HepG2 (cell line): ENCODE measurements at regions not wholly inside any gene's neighbourhood (a gene's known extent, or its start where the extent isn't known, plus 50 kb on each side); places are given as distances from the start of the nearest gene placed in this dataset.

Source experiments
- CTCF ChIP-seq: sonication (generic); formaldehyde crosslinking; IDR thresholded peaks from 2 replicates; pipeline ENCODE4 v1.5.0; 2020; ENCODE audit warnings: mild to moderate bottlenecking, missing genetic modification reagents, moderate library complexity
- MTA3 ChIP-seq: sonication (generic); formaldehyde crosslinking; IDR thresholded peaks from 2 replicates; pipeline ENCODE4 v1.4.0; 2020; ENCODE audit warnings: missing genetic modification reagents
- NR2F1 ChIP-seq, 2 experiments: fragments of 450-650 bp in 1 of 2; formaldehyde crosslinking in 1 of 2; IDR thresholded peaks; 2 replicates each; pipeline versions ENCODE4 v1.5.0 to v1.6.1; 2016 to 2020; ENCODE audit warnings: mild to moderate bottlenecking in 1 of 2, missing compliant biosample characterization in 1 of 2, missing genetic modification reagents in 1 of 2, moderate library complexity in 1 of 2
- SMAD3 ChIP-seq: sonication (generic); formaldehyde crosslinking; IDR thresholded peaks from 2 replicates; pipeline ENCODE4 v1.4.0; 2020; ENCODE audit warnings: missing genetic modification reagents
- SP1 ChIP-seq, 2 experiments: fragments of 450-650 bp in 1 of 2; sonication (generic) in 1 of 2; formaldehyde crosslinking in 1 of 2; IDR thresholded peaks; 2 replicates each; pipeline versions ENCODE4 v1.4.0 to v1.6.1; 2016 to 2020; ENCODE audit warnings: missing genetic modification reagents in 1 of 2
- SRSF9 ChIP-seq: fragments of 200-400 bp; formaldehyde crosslinking; IDR thresholded peaks from 2 replicates; pipeline ENCODE4 v1.6.1; 2018; ENCODE audit warnings: borderline replicate concordance, mild to moderate bottlenecking, low read depth, low read length; ENCODE audit not compliant: insufficient read depth, poor library complexity, severe bottlenecking
- TF ChIP-seq, protein P1 (sequence below), 2 experiments: sonication (generic) in 1 of 2; formaldehyde crosslinking in 1 of 2; IDR thresholded peaks; 2 replicates each; pipeline versions ENCODE4 v1.5.1 to v1.6.1; 2011 to 2020; ENCODE audit warnings: borderline replicate concordance in 1 of 2, low read depth in 1 of 2, low read length in 1 of 2, mild to moderate bottlenecking in 1 of 2, missing genetic modification reagents in 1 of 2, moderate library complexity in 1 of 2

GRCh38 chr9:79120533-79120932 lies 451.2 kb upstream of the TLE4 start:
- no peak for TF ChIP-seq NR2F1 (CRISPR knock-in tag; IDR thresholded peaks at IDR 0.05)
- TF ChIP-seq MTA3 (CRISPR knock-in tag), result no peak
- TF ChIP-seq, protein P1, sequence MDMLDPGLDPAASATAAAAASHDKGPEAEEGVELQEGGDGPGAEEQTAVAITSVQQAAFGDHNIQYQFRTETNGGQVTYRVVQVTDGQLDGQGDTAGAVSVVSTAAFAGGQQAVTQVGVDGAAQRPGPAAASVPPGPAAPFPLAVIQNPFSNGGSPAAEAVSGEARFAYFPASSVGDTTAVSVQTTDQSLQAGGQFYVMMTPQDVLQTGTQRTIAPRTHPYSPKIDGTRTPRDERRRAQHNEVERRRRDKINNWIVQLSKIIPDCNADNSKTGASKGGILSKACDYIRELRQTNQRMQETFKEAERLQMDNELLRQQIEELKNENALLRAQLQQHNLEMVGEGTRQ (IDR thresholded peaks at IDR 0.05; ENCODE audit: low read depth, low read length), result no peak
- TF ChIP-seq, protein P1 (CRISPR knock-in tag; IDR thresholded peaks at IDR 0.05; ENCODE audit: borderline replicate concordance), result no peak
- TF ChIP-seq SP1 (IDR thresholded peaks at IDR 0.05), result no peak
- TF ChIP-seq SP1 (CRISPR knock-in tag; IDR thresholded peaks at IDR 0.05), result no peak
- TF ChIP-seq SRSF9, result no peak
- no peak for TF ChIP-seq CTCF
- no peak for TF ChIP-seq SMAD3
